GM23248 (cell line): ENCODE measurements at regions not wholly inside any gene's neighbourhood (a gene's known extent, or its start where the extent isn't known, plus 50 kb on each side); places are given as distances from the start of the nearest gene placed in this dataset.
"Not testable (repeated sequence)": the region's sequence is repeated elsewhere in the genome, so short reads cannot be mapped to it uniquely, and the experiment has no call there.

Experiments used
- DNase-seq: peaks from one replicate; pipeline ENCODE4 v3.0.0-alpha.2; 2015
- H2AFZ ChIP-seq: fragments of 200-600 bp; sonication (generic); 2 replicates; pipeline ENCODE4 v1.6.1; 2016; ENCODE audit warnings: antibody characterized with exemption
- H3F3A ChIP-seq: fragments of 200-600 bp; sonication (generic); 2 replicates; pipeline ENCODE4 v1.6.1; 2016; ENCODE audit warnings: mild to moderate bottlenecking, antibody characterized with exemption, mixed run types; ENCODE audit not compliant: insufficient read depth
- H3K27ac ChIP-seq: fragments of 200-600 bp; sonication (generic); 2 replicates; pipeline ENCODE4 v1.5.1; 2016; ENCODE audit warnings: mild to moderate bottlenecking
- H3K27me3 ChIP-seq: fragments of 200-600 bp; sonication (generic); replicated peaks from 2 replicates; pipeline ENCODE4 v1.6.1; 2016; ENCODE audit warnings: mild to moderate bottlenecking; ENCODE audit not compliant: insufficient read depth
- H3K36me3 ChIP-seq: fragments of 200-600 bp; sonication (generic); 2 replicates; pipeline ENCODE4 v1.6.1; 2016; ENCODE audit warnings: low read depth, mild to moderate bottlenecking
- H3K4me1 ChIP-seq: fragments of 200-600 bp; sonication (generic); 2 replicates; pipeline ENCODE4 v1.6.1; 2016; ENCODE audit warnings: mild to moderate bottlenecking; ENCODE audit not compliant: insufficient read depth
- H3K4me2 ChIP-seq: fragments of 200-600 bp; sonication (generic); one replicate; pipeline ENCODE4 v1.6.1; 2016; ENCODE audit warnings: mild to moderate bottlenecking; ENCODE audit not compliant: unreplicated experiment
- H3K4me3 ChIP-seq: fragments of 200-600 bp; sonication (generic); 2 replicates; pipeline ENCODE4 v1.5.1; 2016; ENCODE audit warnings: mild to moderate bottlenecking
- H3K79me2 ChIP-seq: fragments of 200-600 bp; sonication (generic); 2 replicates; pipeline ENCODE4 v1.6.1; 2016; ENCODE audit warnings: mild to moderate bottlenecking; ENCODE audit not compliant: insufficient read depth
- H3K9ac ChIP-seq: fragments of 200-600 bp; sonication (generic); 2 replicates; pipeline ENCODE4 v1.6.1; 2016; ENCODE audit warnings: mild to moderate bottlenecking
- H3K9me2 ChIP-seq: fragments of 200-600 bp; sonication (generic); 2 replicates; pipeline ENCODE4 v1.6.1; 2016; ENCODE audit warnings: mixed run types, mild to moderate bottlenecking, moderate library complexity; ENCODE audit not compliant: insufficient read depth
- H3K9me3 ChIP-seq: fragments of 200-600 bp; sonication (generic); one replicate; pipeline ENCODE4 v1.6.1; 2017; ENCODE audit warnings: low read depth
- H4K20me1 ChIP-seq: fragments of 200-600 bp; sonication (generic); 2 replicates; pipeline ENCODE4 v1.6.0; 2016; ENCODE audit not compliant: insufficient read depth
- EZH2 ChIP-seq: fragments of 200-600 bp; sonication (generic); IDR thresholded peaks from 2 replicates; pipeline ENCODE4 v1.6.1; 2018; ENCODE audit warnings: antibody characterized with exemption, mild to moderate bottlenecking; ENCODE audit not compliant: insufficient read depth, poor library complexity, severe bottlenecking
- EZH2phosphoT487 ChIP-seq: fragments of 200-600 bp; sonication (generic); IDR thresholded peaks from 2 replicates; pipeline ENCODE4 v1.6.1; 2018; ENCODE audit warnings: antibody characterized with exemption, moderate library complexity, mild to moderate bottlenecking, low read depth; ENCODE audit not compliant: insufficient read depth
- WGBS, 2 experiments: methylation state at CpG; one replicate each; pipeline ENCODE4 v1.1.6; 2015 to 2017; ENCODE audit warnings: low lambda C conversion rate in 2 of 2, low coverage in 1 of 2; ENCODE audit errors: missing lambda C conversion rate in 2 of 2; 5-methylcytosine and 5-hydroxymethylcytosine counted together
- in situ Hi-C: fragments of 300-500 bp; cut with MboI; formaldehyde crosslinking; loops from 2 replicates; pipeline ENCODE4 v1.15.0; 2020

GRCh38 chr3:135582800-135583199 is 382.7 kb upstream of the PPP2R3A start:
- H3K36me3 ChIP-seq, result no peaks in the 10 kb centered on the region
- in situ Hi-C loops, result no loop called here
- no peaks in the 10 kb centered on the region for H4K20me1 ChIP-seq
- H3K4me3 ChIP-seq, result no peak overlapping the region
- H3K4me1 ChIP-seq, result no peaks in the 10 kb centered on the region
- no peak overlapping the region for H2AFZ ChIP-seq
- no peaks in the 10 kb centered on the region for H3K79me2 ChIP-seq
- no peak for TF ChIP-seq EZH2phosphoT487
- WGBS, 2 experiments, result 14 to 19% methylated on average over 3 of the region's 3 CpGs
- DNase-seq, result no peak
- no peak overlapping the region for H3K9ac ChIP-seq
- no peaks in the 10 kb centered on the region for H3K9me3 ChIP-seq
- no peaks in the 10 kb centered on the region for H3F3A ChIP-seq
- H3K27me3 ChIP-seq, result no peaks in the 10 kb centered on the region
- no peak overlapping the region for H3K4me2 ChIP-seq
- no peaks in the 10 kb centered on the region for H3K9me2 ChIP-seq
- H3K27ac ChIP-seq, result no peak overlapping the region

GRCh38 chr3:135596563-135596962 is 369.0 kb upstream of the PPP2R3A start:
- no peaks in the 10 kb centered on the region for H3K4me1 ChIP-seq
- H3K27me3 ChIP-seq, result no peaks in the 10 kb centered on the region
- no peak overlapping the region for H3K4me3 ChIP-seq
- H3K9me2 ChIP-seq, result no peaks in the 10 kb centered on the region
- H3K9ac ChIP-seq, result no peak overlapping the region
- no peaks in the 10 kb centered on the region for H4K20me1 ChIP-seq
- H3K9me3 ChIP-seq, result no peaks in the 10 kb centered on the region
- TF ChIP-seq EZH2phosphoT487 (no peak), EZH2 (no peak)
- H3K27ac ChIP-seq, result no peak overlapping the region
- H3F3A ChIP-seq, result no peaks in the 10 kb centered on the region
- WGBS, 2 experiments, result 35 to 38% methylated on average over 2 of the region's 2 CpGs
- H3K4me2 ChIP-seq, result no peak overlapping the region
- H2AFZ ChIP-seq, result no peak overlapping the region
- no peak for DNase-seq
- H3K36me3 ChIP-seq, result no peaks in the 10 kb centered on the region
- H3K79me2 ChIP-seq, result no peaks in the 10 kb centered on the region
- in situ Hi-C loops, result no loop called here

GRCh38 chr3:135597855-135598254 is 367.7 kb upstream of the PPP2R3A start:
- Histone ChIP-seq H3K27me3 (no peaks in the 10 kb centered on the region), H3K9ac (no peak overlapping the region), H4K20me1 (no peaks in the 10 kb centered on the region), H3K79me2 (no peaks in the 10 kb centered on the region), H3K36me3 (no peaks in the 10 kb centered on the region), H3K4me2 (no peak overlapping the region), H3K4me3 (no peak overlapping the region), H3F3A (no peaks in the 10 kb centered on the region), H3K27ac (no peak overlapping the region), H2AFZ (no peak overlapping the region), H3K4me1 (no peaks in the 10 kb centered on the region), H3K9me2 (no peaks in the 10 kb centered on the region), H3K9me3 (no peaks in the 10 kb centered on the region)
- no peak for TF ChIP-seq EZH2
- TF ChIP-seq EZH2phosphoT487, result no peak
- in situ Hi-C loops, result no loop called here
- WGBS, 2 experiments, result 7% methylated on average over 2 of the region's 2 CpGs
- DNase-seq, result no peak

- H3K36me3 ChIP-seq, result no peaks in the 10 kb centered on the region
- H3K4me1 ChIP-seq, result no peaks in the 10 kb centered on the region
- no peaks in the 10 kb centered on the region for H3K27me3 ChIP-seq
- H2AFZ ChIP-seq, result no peak overlapping the region
- H4K20me1 ChIP-seq, result no peaks in the 10 kb centered on the region
- no peaks in the 10 kb centered on the region for H3K9me3 ChIP-seq
- no peak overlapping the region for H3K27ac ChIP-seq
- TF ChIP-seq EZH2phosphoT487 (no peak), EZH2 (no peak)
- H3K4me2 ChIP-seq, result no peak overlapping the region
- DNase-seq, result no peak
- H3F3A ChIP-seq, result no peaks in the 10 kb centered on the region
- 24 to 35% methylated on average over 2 of the region's 2 CpGs for WGBS, 2 experiments
- no peaks in the 10 kb centered on the region for H3K9me2 ChIP-seq
- H3K79me2 ChIP-seq, result no peaks in the 10 kb centered on the region
- in situ Hi-C loops, result no loop called here
- no peak overlapping the region for H3K9ac ChIP-seq
- no peak overlapping the region for H3K4me3 ChIP-seq
Measured at GRCh38 chr3:135598597-135598996, 366.9 kb upstream of the PPP2R3A start.

- H3K9ac ChIP-seq, H3K27ac ChIP-seq: not testable (repeated sequence)
- WGBS, 2 experiments, result 23 to 25% methylated on average over 10 of the region's 10 CpGs
Measured at GRCh38 chr3:135604512-135604911, 361.0 kb upstream of the PPP2R3A start.

More at GRCh38 chr3:135604512-135604911, 361.0 kb upstream of the PPP2R3A start:
- H3K9me3 ChIP-seq, H4K20me1 ChIP-seq, H3F3A ChIP-seq, H3K4me3 ChIP-seq, in situ Hi-C loops, H2AFZ ChIP-seq, H3K27me3 ChIP-seq, H3K79me2 ChIP-seq, DNase-seq, H3K4me1 ChIP-seq, H3K9me2 ChIP-seq, H3K36me3 ChIP-seq, H3K4me2 ChIP-seq: not testable (repeated sequence)
